ENCODE measurements at regions not wholly inside any gene's neighbourhood (a gene's known extent, or its start where the extent isn't known, plus 50 kb on each side); places are given as distances from the start of the nearest gene placed in this dataset.

DNA sequence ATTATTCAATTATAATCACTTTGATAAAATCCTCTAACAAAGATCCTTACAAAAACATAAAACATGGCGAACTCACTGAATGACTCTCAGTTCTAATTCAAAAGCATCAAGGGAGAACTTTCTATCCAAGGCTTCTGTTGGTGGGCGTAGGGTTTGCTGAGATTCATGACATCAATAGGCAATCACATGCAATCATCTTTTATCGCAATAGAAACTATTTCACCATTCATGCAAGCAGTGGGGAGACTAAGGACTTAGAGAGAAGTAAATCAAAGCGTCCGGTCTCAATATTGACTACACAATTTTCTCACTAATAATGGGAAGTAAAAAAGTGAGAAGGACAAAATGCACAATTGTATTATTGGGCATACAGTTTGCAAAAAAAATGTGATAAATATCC is 168.7 kb downstream of the SCG2 start:
- DNase-seq (ENCODE audit: low read depth in 1 of 2, low spot score in 2 of 2) = no peak
- H3K9me3 ChIP-seq (ENCODE audit: insufficient read depth in 2 of 2, low read depth in 1 of 2, low read length in 1 of 2) = no peaks in the 10 kb centered on the region
- H4K91ac ChIP-seq (replicated peaks; ENCODE audit: insufficient read length, low read length) = no peak overlapping the region
- FAIRE-seq = no peak
- H4K5ac ChIP-seq (ENCODE audit: insufficient read length, low read depth, low read length) = no peak overlapping the region
- H2BK12ac ChIP-seq (ENCODE audit: low read depth, low read length) = no peak overlapping the region
- no peak overlapping the region for H3K4me3 ChIP-seq (ENCODE audit: extremely low read depth in 1 of 4, insufficient read depth in 2 of 4, low read depth in 3 of 4, low read length in 4 of 4)
- no peak overlapping the region for H3K23ac ChIP-seq (ENCODE audit: insufficient read length)
- no peak overlapping the region for H3K4me2 ChIP-seq (ENCODE audit: insufficient read depth in 1 of 2, low read depth in 2 of 2, low read length in 2 of 2)
- H3K27me3 ChIP-seq (replicated peaks in 1 of 4; ENCODE audit: control insufficient read depth in 3 of 4, extremely low read depth in 1 of 4, insufficient read depth in 3 of 4, low read length in 3 of 4) = peaks cover 0 to 1% (median 0%) of the 10 kb centered on the region in 4 experiments; a peak in 1 of 7 replicates
- no peak overlapping the region for H2AFZ ChIP-seq (ENCODE audit: low read length)
- no peak overlapping the region for H2BK5ac ChIP-seq (ENCODE audit: low read depth, low read length)
- H3K36me3 ChIP-seq (ENCODE audit: control insufficient read depth in 2 of 4, insufficient read depth in 4 of 4, low read length in 3 of 4) = no peaks in the 10 kb centered on the region
- H3K79me1 ChIP-seq (ENCODE audit: low read depth, low read length) = no peaks in the 10 kb centered on the region
- no peak overlapping the region for H3K18ac ChIP-seq (ENCODE audit: extremely low read depth, low read length)
- 89% methylated on average over 5 of the region's 5 CpGs; no CpG with 5 or more reads in 1 of the 2 experiments for WGBS, 2 experiments (ENCODE audit: extremely low coverage in 1 of 2, insufficient coverage in 1 of 2, insufficient read length in 1 of 2, insufficient replicate concordance in 2 of 2, low coverage in 1 of 2, low lambda C conversion rate in 2 of 2, missing lambda C conversion rate in 1 of 2)
- no peak overlapping the region for H3K56ac ChIP-seq (replicated peaks; ENCODE audit: insufficient read length, low read depth, low read length)
- H3K14ac ChIP-seq (ENCODE audit: insufficient read length) = no peak overlapping the region
- no peak overlapping the region for H4K8ac ChIP-seq (ENCODE audit: extremely low read depth, insufficient read depth, low read length)
- no peaks in the 10 kb centered on the region for H3K23me2 ChIP-seq (ENCODE audit: low read depth, low read length)
- H3K4me1 ChIP-seq (replicated peaks in 1 of 4; ENCODE audit: control insufficient read depth in 3 of 4, insufficient read depth in 4 of 4, low read length in 3 of 4) = no peaks in the 10 kb centered on the region
- H2AK5ac ChIP-seq (ENCODE audit: low read depth, low read length) = no peak overlapping the region
- no peak overlapping the region for H2BK15ac ChIP-seq (ENCODE audit: low read length)
- POLR2A ChIA-PET (ENCODE audit: partially characterized antibody) = no interaction called here
- H3K4ac ChIP-seq (replicated peaks; ENCODE audit: insufficient read length, low read depth, low read length) = no peak overlapping the region
- H3K79me2 ChIP-seq (ENCODE audit: control insufficient read depth in 1 of 2, insufficient read depth in 2 of 2, low read length in 2 of 2) = no peaks in the 10 kb centered on the region
- H2BK120ac ChIP-seq (replicated peaks; ENCODE audit: low read depth, low read length) = no peak overlapping the region
- CTCF ChIA-PET (ENCODE audit: partially characterized antibody) = no interaction called here
- H3K9ac ChIP-seq (replicated peaks in 1 of 4; ENCODE audit: extremely low read depth in 1 of 4, low read depth in 3 of 4, low read length in 3 of 4) = no peak overlapping the region
- no peaks in the 10 kb centered on the region for H4K20me1 ChIP-seq (replicated peaks in 1 of 2; ENCODE audit: control insufficient read depth in 1 of 2, insufficient read depth in 2 of 2, low read length in 2 of 2)
- no peak overlapping the region for H2BK20ac ChIP-seq (ENCODE audit: low read length)
- H3K27ac ChIP-seq (ENCODE audit: low read depth, low read length) = no peak overlapping the region
- no peak for TF ChIP-seq SP2 (IDR thresholded peaks at IDR 0.05; ENCODE audit: low read length)
- TF ChIP-seq, protein P1, sequence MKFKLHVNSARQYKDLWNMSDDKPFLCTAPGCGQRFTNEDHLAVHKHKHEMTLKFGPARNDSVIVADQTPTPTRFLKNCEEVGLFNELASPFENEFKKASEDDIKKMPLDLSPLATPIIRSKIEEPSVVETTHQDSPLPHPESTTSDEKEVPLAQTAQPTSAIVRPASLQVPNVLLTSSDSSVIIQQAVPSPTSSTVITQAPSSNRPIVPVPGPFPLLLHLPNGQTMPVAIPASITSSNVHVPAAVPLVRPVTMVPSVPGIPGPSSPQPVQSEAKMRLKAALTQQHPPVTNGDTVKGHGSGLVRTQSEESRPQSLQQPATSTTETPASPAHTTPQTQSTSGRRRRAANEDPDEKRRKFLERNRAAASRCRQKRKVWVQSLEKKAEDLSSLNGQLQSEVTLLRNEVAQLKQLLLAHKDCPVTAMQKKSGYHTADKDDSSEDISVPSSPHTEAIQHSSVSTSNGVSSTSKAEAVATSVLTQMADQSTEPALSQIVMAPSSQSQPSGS (IDR thresholded peaks at IDR 0.05; ENCODE audit: low read length) = no peak
- TF ChIP-seq NANOG (IDR thresholded peaks at IDR 0.05; ENCODE audit: insufficient read depth, low read depth, low read length, poor library complexity, severe bottlenecking) = no peak
- TF ChIP-seq JUND (IDR thresholded peaks at IDR 0.05; ENCODE audit: low read length) = no peak
- TF ChIP-seq JUN (IDR thresholded peaks at IDR 0.05; ENCODE audit: low read depth, low read length) = no peak
- no peak for TF ChIP-seq CREB1 (IDR thresholded peaks at IDR 0.05)
- TF ChIP-seq EP300 (IDR thresholded peaks at IDR 0.05; ENCODE audit: borderline replicate concordance in 1 of 2, low read depth in 2 of 2, low read length in 2 of 2) = no peak

Data from H1 (cell line).